Left ventricle myocardium inferior (tissue), 1 donor: ENCODE measurements at regions not wholly inside any gene's neighbourhood (a gene's known extent, or its start where the extent isn't known, plus 50 kb on each side); places are given as distances from the start of the nearest gene placed in this dataset.

Experiments
- DNase-seq: peaks from one replicate; pipeline ENCODE4 v3.0.0-alpha.2; 2020
- H3K27ac ChIP-seq: fragments of 200-600 bp; replicated peaks from 2 replicates; pipeline ENCODE4 v1.8.0; 2021
- H3K27me3 ChIP-seq: fragments of 200-600 bp; 2 replicates; pipeline ENCODE4 v1.8.0; 2021; ENCODE audit warnings: low read depth
- H3K36me3 ChIP-seq: fragments of 200-600 bp; 2 replicates; pipeline ENCODE4 v1.8.0; 2021
- H3K4me1 ChIP-seq: fragments of 200-600 bp; 2 replicates; pipeline ENCODE4 v1.8.0; 2021
- H3K4me3 ChIP-seq: fragments of 200-600 bp; 2 replicates; pipeline ENCODE4 v1.8.0; 2021; ENCODE audit warnings: mild to moderate bottlenecking, moderate library complexity
- H3K9me3 ChIP-seq: fragments of 200-600 bp; replicated peaks from 2 replicates; pipeline ENCODE4 v1.8.0; 2021
- intact Hi-C: fragments of 100-400 bp; cut with micrococcal nuclease; formaldehyde crosslinking; loops from one replicate; pipeline ENCODE4 v1.11.0; 2022
- TF ChIP-seq, protein P1 (sequence below): fragments of 200-600 bp; IDR thresholded peaks from 2 replicates; pipeline ENCODE4 v1.8.0; 2021; ENCODE audit warnings: antibody characterized with exemption, mild to moderate bottlenecking, borderline replicate concordance
- donor health status: DM: no; HTN: yes; CAD: no; lungs with severe emphysema.

DNA sequence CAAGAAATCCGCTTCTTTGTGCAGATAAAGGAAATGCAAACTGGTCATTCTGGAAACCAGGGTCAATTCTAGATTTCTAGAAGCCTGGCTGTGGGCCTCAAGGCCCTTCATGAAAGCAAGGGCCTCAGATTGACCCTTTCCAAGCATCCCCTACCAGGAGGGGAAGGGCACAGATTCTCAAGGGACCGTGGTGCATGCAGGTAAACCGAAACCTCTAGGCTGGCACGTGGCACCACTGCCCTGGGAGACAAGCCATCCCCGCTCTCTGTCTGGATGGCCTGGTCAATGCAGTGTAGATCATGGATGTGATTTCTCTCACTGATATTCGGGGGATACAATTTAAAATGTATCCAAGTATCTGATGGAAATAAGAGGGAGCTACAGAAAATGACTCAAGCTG lies 69.4 kb downstream of the TOMM20 start:
- intact Hi-C loops: no loop called here
- Histone ChIP-seq H3K4me1 (peaks cover 20% of the 10 kb centered on the region), H3K9me3 (no peaks in the 10 kb centered on the region), H3K27ac (no peak overlapping the region), H3K27me3 (no peaks in the 10 kb centered on the region), H3K4me3 (no peak overlapping the region), H3K36me3 (no peaks in the 10 kb centered on the region)
- TF ChIP-seq, protein P1, sequence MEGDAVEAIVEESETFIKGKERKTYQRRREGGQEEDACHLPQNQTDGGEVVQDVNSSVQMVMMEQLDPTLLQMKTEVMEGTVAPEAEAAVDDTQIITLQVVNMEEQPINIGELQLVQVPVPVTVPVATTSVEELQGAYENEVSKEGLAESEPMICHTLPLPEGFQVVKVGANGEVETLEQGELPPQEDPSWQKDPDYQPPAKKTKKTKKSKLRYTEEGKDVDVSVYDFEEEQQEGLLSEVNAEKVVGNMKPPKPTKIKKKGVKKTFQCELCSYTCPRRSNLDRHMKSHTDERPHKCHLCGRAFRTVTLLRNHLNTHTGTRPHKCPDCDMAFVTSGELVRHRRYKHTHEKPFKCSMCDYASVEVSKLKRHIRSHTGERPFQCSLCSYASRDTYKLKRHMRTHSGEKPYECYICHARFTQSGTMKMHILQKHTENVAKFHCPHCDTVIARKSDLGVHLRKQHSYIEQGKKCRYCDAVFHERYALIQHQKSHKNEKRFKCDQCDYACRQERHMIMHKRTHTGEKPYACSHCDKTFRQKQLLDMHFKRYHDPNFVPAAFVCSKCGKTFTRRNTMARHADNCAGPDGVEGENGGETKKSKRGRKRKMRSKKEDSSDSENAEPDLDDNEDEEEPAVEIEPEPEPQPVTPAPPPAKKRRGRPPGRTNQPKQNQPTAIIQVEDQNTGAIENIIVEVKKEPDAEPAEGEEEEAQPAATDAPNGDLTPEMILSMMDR: no peak
- no peak for DNase-seq

DNA sequence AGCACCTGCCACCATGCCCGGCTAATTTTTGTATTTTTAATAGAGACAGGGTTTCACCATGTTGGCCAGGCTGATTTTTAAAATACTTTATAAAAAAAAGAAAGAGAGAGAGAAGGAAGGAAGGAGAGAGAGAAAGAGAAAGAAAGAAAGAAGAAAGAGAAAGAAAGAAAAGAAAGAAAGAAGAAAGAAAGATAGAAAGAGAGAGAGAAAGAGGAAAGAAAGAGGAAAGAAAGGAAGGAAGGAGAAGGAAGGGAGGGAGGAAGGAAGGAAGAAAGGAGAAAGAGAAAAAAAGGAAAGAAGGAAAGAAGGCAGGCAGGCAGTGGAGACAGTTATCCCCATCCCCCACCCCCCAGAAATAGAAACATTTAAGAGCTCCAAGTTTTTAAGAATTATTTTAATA lies 69.9 kb downstream of the TOMM20 start:
- Histone ChIP-seq H3K4me1 (peaks cover 20% of the 10 kb centered on the region), H3K27ac (no peak overlapping the region), H3K4me3 (no peak overlapping the region), H3K27me3 (no peaks in the 10 kb centered on the region), H3K9me3 (no peaks in the 10 kb centered on the region), H3K36me3 (no peaks in the 10 kb centered on the region)
- TF ChIP-seq, protein P1: no peak
- intact Hi-C loops: no loop called here
- no peak for DNase-seq

DNA sequence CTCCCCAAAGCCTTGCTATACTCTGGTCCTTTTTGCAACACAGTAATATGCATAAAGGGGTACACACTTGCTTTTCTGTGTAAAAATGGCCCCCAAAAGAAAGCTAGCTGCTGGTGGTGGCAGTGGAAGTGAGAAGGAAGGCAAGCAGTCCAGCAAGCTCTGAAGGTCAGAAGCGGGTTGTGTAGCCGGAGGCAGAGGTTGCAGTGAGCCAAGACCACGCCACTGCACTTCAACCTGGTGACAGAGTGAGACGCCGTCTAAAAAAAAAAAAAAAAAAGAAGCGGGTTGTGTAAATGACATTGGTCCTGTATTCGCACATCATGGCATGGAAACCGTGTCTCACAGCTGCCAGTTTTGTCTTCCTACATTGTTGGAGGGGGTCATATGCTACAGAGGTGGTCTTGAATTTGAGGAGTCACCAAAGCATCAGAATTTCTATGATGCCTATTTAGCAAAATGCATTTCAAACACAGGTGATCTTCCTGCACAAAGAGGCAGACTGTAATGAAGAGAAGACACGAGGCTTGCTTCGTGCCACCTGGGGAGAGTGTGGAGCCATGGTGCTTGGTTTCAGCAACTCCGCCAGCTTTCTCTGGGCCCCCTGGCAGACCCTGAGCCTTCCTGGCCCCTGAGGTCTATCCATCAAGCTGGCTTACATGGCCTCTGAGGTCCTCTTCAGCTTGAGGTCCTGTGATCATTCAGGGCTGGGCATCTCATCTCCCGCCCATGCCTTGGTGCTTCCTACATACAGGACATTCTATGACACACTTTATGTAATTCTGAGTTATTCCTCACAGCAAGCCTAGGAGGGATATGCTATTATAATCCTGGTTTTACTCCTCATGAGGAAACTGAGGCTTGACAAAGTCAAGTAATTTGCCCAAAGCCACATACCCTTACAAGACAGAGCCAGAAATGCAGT lies 71.0 kb downstream of the TOMM20 start:
- intact Hi-C loops: no loop called here
- TF ChIP-seq, protein P1: no peak
- H3K4me1 ChIP-seq: peaks cover 10% of the 10 kb centered on the region

DNA sequence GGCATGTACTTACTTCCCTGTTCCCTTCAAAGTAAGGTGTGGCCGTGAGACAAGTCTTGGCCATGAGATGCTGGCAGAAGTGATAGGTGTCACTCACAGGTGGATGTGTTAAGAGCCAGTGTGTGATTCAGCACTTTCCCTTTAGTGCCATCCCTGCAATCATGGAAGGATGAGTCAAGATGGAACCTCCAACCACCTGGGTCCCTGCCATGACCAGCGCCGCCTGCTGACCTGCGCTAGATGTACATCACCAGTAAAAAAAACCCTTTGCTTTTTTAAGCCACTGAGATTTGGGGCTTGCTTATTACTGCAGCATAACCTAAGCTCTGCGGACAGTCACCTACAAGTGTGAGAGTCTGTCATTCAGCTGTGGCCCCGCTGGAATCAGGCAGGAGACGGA lies 71.7 kb downstream of the TOMM20 start:
- H3K4me1 ChIP-seq: peaks cover 15% of the 10 kb centered on the region
- DNase-seq: no peak
- no peak overlapping the region for H3K4me3 ChIP-seq
- TF ChIP-seq, protein P1: no peak
- H3K27ac ChIP-seq: no peak overlapping the region
- H3K9me3 ChIP-seq: no peaks in the 10 kb centered on the region
- H3K36me3 ChIP-seq: no peaks in the 10 kb centered on the region
- intact Hi-C loops: no loop called here
- H3K27me3 ChIP-seq: no peaks in the 10 kb centered on the region

More for the DNA sequence above, 71.0 kb downstream of the TOMM20 start:
- no peaks in the 10 kb centered on the region for H3K36me3 ChIP-seq
- H3K4me3 ChIP-seq: no peak overlapping the region
- H3K9me3 ChIP-seq: no peaks in the 10 kb centered on the region
- no peaks in the 10 kb centered on the region for H3K27me3 ChIP-seq
- no peak overlapping the region for H3K27ac ChIP-seq
- no peak for DNase-seq

DNA sequence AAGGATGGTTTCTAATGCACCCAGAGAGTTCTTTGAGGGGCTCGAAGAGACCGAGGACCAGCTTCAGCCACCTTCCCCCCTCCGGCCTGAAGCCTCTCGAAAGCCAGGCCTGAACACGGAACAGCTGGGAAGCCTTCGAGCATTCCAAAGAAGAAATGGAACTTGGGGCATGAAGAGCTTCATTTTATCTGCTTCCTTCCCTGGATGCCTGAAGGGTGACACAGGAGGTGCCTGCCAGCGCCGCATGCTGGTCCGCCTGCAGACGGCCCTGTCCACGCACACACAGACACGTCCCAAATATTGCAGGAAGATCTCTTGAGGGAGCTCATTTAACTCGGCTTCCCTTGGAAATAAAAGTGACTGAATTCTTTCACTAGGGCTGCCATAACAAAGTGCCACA lies 73.7 kb downstream of the TOMM20 start:
- no peak for DNase-seq
- TF ChIP-seq, protein P1: no peak

More for the DNA sequence above, 73.7 kb downstream of the TOMM20 start:
- no peak overlapping the region for H3K27ac ChIP-seq
- H3K9me3 ChIP-seq: no peaks in the 10 kb centered on the region
- intact Hi-C loops: no loop called here
- no peaks in the 10 kb centered on the region for H3K36me3 ChIP-seq
- H3K4me3 ChIP-seq: no peak overlapping the region
- H3K27me3 ChIP-seq: no peaks in the 10 kb centered on the region
- H3K4me1 ChIP-seq: peaks cover 26% of the 10 kb centered on the region
